ENCODE measurements at regions not wholly inside any gene's neighbourhood (a gene's known extent, or its start where the extent isn't known, plus 50 kb on each side); places are given as distances from the start of the nearest gene placed in this dataset.

DNA sequence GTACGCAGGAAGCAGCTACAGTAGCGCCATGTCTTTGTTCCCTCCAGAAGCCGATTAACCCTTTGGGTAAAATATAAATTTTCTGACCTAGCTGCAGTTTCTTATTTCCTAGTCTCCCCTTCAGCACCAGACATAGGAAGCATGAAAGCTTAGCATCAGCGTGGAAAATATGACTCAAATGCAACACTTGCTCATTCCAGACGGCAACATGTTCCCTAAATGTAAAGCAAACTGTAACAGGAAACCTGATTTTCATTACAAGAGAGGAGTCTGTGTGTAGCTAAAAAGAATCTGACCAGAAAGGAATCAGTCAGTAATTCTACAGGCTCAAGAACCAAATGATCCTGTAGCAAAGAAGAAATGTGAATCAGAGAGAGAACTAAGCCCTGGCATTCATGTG, 219.2 kb downstream of the C7orf25 start:
- intact Hi-C loops (cut with DNase I): no loop called here
- DNase-seq (ENCODE audit: low spot score): no peak

- DNase-seq (ENCODE audit: low spot score): no peak
- intact Hi-C loops (cut with DNase I): no loop called here
Measured at GRCh38 chr7:42690794-42691639, 220.9 kb downstream of the C7orf25 start.

- intact Hi-C loops (cut with DNase I): no loop called here
- DNase-seq (ENCODE audit: low spot score): no peak
Measured at GRCh38 chr7:42689626-42690025, 222.2 kb downstream of the C7orf25 start.

DNA sequence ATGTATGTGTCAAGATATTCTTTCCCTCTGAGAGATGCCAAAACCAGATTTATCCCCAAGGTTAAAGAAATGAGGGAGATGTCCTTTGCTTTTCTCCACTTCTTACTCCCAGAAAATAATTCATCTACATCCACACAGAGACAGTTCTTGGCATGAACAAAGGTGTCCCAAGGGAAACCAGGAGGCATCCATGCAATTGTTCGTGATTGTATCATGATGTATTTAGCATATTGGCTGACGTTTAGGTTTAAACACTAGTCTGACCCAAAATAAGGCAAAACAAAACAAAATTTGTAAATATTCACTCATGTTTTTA, 223.9 kb downstream of the C7orf25 start:
- intact Hi-C loops (cut with DNase I): no loop called here
- no peak for DNase-seq (ENCODE audit: low spot score)

- no peak for DNase-seq (ENCODE audit: low spot score)
- intact Hi-C loops (cut with DNase I): no loop called here
Measured at GRCh38 chr7:42687211-42688055, 224.4 kb downstream of the C7orf25 start.

DNA sequence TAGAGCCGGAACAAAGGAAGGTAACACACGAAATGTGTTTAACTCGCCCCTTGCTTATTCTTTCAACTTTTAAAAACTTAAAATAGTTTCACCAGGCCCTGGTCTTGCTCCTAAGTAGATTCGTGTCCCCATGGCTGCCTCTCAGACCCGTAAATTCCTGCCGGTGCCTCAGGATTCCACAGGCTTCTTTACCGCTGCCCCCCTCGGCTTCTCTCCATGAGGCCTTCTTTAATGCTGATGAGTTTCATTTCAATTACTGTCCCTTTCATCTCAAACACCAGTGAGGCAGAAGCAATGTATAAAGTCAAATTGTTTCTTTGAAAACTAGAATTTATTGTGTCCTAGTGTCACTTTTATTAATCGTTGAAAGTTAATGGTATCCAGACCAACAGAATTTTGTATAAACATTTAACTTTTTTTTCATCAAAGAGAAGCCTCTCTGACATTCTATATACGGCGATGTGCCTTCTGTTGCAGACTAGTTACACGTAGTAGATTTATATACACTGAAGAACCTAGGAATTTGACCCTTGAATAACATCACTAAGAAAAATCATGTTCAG, 225.2 kb downstream of the C7orf25 start:
- DNase-seq (ENCODE audit: low spot score): no peak
- intact Hi-C loops (cut with DNase I): no loop called here

GRCh38 chr7:42685911-42686310, 226.0 kb downstream of the C7orf25 start:
- no peak for DNase-seq (ENCODE audit: low spot score)
- intact Hi-C loops (cut with DNase I): no loop called here

GRCh38 chr7:42677751-42678699, 233.8 kb downstream of the C7orf25 start:
- no peak for DNase-seq (ENCODE audit: low spot score)

GRCh38 chr7:42674541-42674940, 237.3 kb downstream of the C7orf25 start:
- no peak for DNase-seq (ENCODE audit: low spot score)
- intact Hi-C loops (cut with DNase I): no loop called here

More at GRCh38 chr7:42677751-42678699, 233.8 kb downstream of the C7orf25 start:
- intact Hi-C loops (cut with DNase I): no loop called here

GRCh38 chr7:42673951-42674350, 237.9 kb downstream of the C7orf25 start:
- intact Hi-C loops (cut with DNase I): no loop called here
- no peak for DNase-seq (ENCODE audit: low spot score)

GRCh38 chr7:42672339-42672999, 239.4 kb downstream of the C7orf25 start:
- DNase-seq (ENCODE audit: low spot score): no peak
- intact Hi-C loops (cut with DNase I): no loop called here

DNA sequence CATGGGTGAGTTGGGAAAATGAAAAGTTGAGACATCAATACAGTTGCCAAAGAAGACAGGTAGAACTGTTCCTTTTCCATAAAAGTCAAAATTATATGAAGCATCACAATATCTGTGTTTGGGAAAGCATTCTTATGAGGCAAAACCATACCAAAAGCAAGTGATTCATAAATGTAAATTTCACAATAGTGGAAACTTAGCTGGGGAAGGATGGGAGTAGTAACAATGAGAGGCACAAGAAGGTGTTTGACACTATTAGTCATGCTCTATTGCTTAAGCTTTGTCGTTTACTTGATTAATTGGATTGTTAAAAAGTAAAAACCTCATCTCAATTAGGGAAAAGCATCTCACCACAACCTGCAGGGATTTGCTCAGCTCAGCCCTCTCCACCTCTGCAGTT, 240.2 kb downstream of the C7orf25 start:
- DNase-seq (ENCODE audit: low spot score): no peak
- intact Hi-C loops (cut with DNase I): no loop called here

- DNase-seq (ENCODE audit: low spot score): no peak
- intact Hi-C loops (cut with DNase I): no loop called here
Measured at GRCh38 chr7:42666994-42667393, 244.9 kb downstream of the C7orf25 start.

- no peak for DNase-seq (ENCODE audit: low spot score)
- intact Hi-C loops (cut with DNase I): no loop called here
Measured at GRCh38 chr7:42662862-42663261, 249.0 kb downstream of the C7orf25 start.

GRCh38 chr7:42661312-42661711, 250.6 kb downstream of the C7orf25 start:
- DNase-seq (ENCODE audit: low spot score): no peak
- intact Hi-C loops (cut with DNase I): no loop called here

- no peak for DNase-seq (ENCODE audit: low spot score)
- intact Hi-C loops (cut with DNase I): no loop called here
Measured at GRCh38 chr7:42650701-42651100, 261.2 kb downstream of the C7orf25 start.

DNA sequence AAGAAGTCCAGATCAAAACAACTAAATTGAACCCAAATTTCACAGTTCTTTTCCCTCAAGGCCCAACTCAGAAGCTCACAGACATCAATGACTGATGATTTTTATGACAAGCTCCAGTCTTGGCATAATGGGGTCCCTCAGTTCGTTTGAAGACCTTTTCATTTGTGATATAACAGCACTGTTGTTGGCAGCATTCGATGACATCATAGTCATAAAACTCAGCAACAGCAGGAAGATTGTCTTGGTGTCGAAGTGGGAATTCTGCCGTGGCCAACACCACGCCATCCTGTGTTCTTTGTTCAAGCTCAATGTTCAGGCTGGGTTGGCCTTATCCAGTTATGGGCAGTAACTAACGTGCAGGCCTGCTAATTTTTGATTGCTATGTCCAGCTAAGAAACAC, 261.7 kb downstream of the C7orf25 start:
- DNase-seq (ENCODE audit: low spot score): no peak
- intact Hi-C loops (cut with DNase I): no loop called here

- no peak for DNase-seq (ENCODE audit: low spot score)
- intact Hi-C loops (cut with DNase I): no loop called here
Measured at GRCh38 chr7:42645906-42646305, 266.0 kb downstream of the C7orf25 start.

DNA sequence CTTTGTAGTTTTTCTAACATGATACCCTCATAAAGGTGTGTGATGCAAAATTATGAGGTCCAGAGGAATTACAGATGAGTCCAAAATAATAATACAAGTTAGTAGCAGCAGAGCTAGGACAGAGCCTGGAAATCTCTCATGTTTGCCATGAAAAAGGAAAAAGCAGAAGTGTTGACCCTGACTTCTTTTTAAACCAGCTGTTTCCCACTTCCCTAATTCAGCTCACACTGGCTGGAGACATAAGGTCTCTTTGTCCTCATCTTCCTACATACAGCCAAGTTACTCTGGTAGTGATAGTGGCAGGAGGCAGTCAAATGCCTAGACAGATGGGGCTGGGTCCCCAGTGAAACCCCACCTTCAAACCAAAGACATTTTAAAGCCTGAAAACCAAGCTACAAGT, 269.2 kb downstream of the C7orf25 start:
- intact Hi-C loops (cut with DNase I): no loop called here
- DNase-seq (ENCODE audit: low spot score): no peak

All from posterior vena cava (tissue), 2 donors.